ENCODE measurements at regions not wholly inside any gene's neighbourhood (a gene's known extent, or its start where the extent isn't known, plus 50 kb on each side); places are given as distances from the start of the nearest gene placed in this dataset.
"Not testable (repeated sequence)": the region's sequence is repeated elsewhere in the genome, so short reads cannot be mapped to it uniquely, and the experiment has no call there.

GRCh38 chr14:30445852-30446251 lies 113.1 kb upstream of the G2E3 start:
- DNase-seq: no peak

DNA sequence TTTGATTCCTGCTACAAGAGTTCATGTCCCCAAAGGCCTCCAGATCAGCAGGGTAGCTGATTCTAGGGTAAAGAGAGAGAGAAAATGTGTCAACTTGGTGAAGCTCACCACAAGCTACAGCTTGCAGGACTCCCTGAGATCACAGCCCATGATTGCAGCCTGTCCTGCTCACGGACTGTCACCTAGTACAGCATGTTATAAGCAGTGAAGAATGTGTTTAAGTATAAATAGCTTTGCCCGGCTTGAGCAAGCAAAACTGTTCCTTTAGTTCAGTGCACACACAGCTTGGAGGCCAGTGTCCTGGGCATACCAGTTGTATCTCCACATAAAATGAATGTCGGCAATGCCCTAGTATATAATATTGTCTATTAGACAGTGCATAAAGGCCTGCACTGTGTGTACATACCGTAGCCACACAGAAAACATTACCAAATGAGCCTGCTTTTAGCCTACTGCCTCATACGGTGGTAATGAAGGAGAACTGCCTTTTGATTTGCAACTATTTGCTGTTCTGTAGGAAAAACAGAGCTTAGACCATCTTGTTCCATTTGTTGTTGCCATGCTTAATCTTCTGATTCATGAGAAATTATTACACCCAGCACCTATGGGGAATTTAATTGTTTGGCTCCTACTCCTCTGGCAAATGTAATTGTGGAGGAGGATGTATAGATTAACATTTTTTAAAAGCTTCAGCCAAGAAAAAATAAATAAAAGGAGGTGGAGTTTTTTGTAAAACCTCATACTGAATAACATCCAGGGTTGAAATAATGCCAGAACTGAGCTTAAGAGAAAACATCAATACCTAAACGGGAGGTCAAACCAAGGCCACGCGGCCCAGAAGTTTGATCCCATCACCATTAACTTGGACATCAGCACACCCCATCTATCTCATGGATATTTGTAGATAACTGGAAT lies 108.1 kb upstream of the G2E3 start:
- no peak for DNase-seq

GRCh38 chr14:30456296-30456695 lies 102.7 kb upstream of the G2E3 start:
- no peak for DNase-seq

GRCh38 chr14:30462358-30462757 lies 96.6 kb upstream of the G2E3 start:
- DNase-seq: no peak

DNA sequence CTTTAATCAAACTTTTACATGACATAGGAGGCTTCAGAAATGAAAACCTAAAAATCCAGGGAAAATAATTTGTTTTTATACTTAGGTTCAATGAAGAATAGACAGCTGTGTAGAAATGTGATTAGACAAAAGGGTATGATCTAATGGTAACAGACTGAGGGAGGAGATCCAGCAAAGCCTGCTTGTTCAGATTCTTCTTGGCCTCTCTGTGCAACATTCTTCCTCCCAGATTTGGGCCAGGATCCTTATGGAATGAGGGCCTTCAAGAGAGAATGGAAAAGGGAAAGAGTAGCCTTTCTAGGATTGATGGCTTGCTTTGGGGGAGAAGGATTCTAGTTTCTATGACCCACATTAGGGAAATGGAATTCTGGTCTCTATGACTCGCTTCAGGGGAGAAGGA lies 94.5 kb upstream of the G2E3 start:
- DNase-seq: no peak

GRCh38 chr14:30468354-30468753 lies 90.6 kb upstream of the G2E3 start:
- no peak for DNase-seq

GRCh38 chr14:30471980-30472379 lies 87.0 kb upstream of the G2E3 start:
- no peak for DNase-seq

DNA sequence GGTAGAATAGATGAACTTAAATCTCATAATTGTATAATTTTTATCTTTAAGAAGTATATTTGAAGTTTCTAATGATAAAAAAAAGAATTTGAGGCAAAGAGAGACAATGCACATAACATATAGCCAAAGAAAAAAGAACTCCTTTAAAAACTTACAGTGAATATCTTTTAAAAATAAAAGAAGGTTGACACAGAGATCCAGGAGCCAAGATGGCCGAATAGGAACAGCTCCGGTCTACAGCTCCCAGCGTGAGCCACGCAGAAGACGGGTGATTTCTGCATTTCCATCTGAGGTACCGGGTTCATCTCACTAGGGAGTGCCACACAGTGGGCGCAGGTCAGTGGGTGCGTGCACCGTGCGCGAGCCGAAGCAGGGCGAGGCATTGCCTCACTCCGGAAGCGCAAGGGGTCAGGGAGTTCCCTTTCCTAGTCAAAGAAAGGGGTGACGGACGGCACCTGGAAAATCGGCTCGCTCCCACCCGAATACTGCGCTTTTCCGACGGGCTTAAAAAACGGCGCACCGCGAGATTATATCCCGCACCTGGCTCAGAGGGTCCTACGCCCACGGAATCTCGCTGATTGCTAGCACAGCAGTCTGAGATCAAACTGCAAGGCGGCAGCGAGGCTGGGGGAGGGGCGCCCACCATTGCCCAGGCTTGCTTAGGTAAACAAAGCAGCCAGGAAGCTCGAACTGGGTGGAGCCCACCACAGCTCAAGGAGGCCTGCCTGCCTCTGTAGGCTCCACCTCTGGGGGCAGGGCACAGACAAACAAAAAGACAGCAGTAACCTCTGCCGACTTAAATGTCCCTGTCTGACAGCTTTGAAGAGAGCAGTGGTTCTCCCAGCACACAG lies 84.9 kb upstream of the G2E3 start:
- DNase-seq: not testable (repeated sequence)

GRCh38 chr14:30482276-30482675 lies 76.7 kb upstream of the G2E3 start:
- no peak for DNase-seq

DNA sequence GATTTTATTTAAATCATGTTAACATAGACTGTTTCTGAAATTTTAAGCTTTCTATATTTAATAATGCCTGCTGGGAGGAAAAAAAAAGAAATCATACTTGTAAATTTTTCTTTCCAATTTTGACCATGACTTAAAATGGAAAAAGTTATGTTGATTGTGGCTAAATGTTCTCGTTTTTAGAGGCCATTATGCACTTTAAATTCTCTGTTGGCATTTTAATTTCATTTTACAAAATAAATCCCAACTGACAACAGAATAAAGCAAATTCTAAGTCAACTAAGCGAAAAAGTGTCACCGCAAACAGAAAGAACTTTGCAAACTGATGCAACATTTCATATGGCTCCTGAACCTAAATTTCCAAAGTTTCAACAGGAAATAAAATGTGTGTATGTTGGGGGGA lies 74.8 kb upstream of the G2E3 start:
- DNase-seq: no peak

- DNase-seq: no peak
These were observed 74.0 kb upstream of the G2E3 start for GRCh38 chr14:30484976-30485375.

DNA sequence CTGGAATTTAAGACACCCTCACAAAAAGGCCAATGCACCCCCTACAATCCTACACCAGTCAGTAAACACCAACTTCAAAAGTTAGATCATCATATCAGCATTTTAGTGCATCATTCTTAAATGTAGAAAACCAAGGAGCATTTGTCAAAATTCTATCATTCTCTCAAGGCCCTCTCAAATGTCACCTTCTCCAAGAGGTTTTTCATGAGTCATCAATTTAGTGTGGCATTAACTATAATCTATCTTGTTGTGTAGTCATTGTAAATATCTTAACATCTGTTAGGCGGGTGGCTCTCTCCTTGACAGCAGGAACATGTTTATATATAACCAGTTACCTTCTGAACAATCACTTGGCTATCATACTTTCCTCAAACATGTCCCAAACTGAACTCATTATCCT lies 62.1 kb upstream of the G2E3 start:
- DNase-seq: no peak

DNA sequence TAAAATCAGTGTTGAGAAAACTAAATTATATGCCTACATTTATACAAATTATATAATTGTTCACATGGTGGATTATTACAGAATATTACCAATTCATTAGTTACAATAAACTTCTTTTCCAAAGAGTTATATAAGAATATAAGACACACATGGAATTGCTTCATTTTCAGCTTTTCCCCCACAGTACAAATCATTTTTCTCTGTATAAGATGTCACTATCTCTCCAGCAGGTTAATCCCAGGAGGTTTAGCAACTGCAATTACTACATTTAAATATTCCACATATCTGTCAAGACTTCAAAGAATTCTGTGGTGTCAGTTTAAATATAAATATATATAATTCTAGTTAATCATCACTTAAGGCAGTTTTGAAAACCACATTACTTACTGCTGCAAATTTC lies 59.6 kb upstream of the G2E3 start:
- no peak for DNase-seq

DNA sequence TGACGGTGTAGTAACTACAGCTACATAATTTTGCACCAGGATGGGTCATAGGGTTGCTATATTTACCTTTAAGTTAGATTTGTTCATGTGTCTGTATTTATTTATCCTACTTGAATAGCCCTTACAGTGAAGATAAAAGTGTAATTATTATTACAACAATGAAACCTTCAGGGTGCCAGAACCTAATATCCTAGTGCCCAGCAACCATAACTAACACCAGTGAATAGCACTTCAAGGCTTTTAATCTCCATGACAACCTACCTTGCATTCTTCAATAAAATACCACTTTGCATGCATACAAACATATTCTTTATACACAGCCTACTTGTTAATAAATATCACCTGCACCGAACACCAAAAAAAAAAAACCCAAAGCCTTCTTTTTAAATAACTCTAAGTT lies 58.7 kb upstream of the G2E3 start:
- DNase-seq: no peak

- DNase-seq: no peak
These were observed 51.7 kb upstream of the G2E3 start for GRCh38 chr14:30507209-30507608.
